ENCODE measurements at regions not wholly inside any gene's neighbourhood (a gene's known extent, or its start where the extent isn't known, plus 50 kb on each side); places are given as distances from the start of the nearest gene placed in this dataset.

DNA sequence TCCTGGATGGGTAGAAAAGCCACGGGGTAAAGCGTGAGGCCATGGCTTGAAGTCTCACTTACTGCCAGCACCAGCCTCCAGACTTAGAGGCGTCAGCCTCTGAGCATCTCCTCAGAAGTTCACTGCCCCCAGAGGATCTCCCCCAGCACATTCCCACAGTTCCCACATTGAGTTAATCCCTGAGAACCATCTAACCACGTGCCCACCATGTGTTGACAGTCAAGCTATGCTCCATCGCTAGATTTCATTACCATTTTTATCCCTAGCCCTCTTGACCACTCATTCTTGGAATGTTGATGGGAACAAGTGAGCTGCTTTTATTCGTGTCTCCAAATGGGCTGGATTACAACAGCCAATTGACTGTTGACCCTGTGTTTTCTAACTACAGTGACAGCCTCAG, 283.3 kb upstream of the IRX1 start:
- DNase-seq = no peak

DNA sequence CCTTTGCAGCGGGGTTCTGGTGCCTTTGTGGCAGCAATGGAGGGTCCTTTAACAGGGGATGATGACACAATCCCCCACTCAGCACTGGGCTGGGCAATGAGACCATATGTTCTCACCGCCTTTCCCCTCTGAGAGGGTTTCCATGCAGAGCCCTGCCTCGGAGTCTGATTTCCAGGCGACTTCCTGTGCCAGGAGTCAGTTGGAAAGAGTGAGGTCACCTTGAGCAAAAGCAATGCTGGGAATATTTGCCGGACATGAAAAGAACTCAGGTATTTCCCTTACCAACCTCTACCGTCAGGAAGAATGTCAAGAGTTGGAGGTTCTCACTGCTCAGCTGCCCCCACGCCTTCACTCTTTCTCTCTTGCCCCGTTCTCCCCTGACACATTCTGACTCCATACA, 284.2 kb upstream of the IRX1 start:
- DNase-seq = no peak

DNA sequence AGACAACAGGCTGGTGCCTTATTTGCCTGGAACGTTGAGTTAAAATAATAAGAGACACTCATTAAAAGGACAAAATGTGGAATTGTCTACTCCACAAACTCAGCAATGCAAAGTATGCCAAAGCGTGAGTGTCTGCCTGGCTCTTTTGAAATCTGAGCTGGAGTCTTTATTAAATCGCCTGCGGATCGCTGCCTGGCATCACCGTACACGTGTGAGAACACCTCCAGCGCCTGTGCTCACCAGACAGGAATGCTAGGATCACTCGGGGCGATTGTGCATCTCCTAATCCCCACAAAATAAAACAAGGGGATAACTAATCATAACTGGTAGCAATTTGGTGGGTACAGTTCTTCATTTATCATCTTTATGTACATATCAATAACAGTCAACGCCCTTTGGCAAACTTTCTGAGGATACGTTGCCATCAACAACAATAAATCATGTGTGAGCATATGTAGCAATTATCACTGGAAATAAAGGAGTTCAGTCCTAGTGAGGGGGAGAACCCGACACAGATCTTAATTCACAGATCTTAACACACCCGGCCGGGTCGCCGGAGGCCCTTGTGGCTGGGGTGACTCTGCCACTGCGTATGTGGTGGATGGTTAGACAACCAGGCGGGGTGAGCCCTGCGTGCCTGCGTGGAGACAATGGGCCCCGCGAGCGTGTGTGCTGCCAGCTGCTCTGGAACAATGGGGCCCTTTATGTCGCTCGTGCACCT, 284.9 kb upstream of the IRX1 start:
- peak; percentile 76 for DNase-seq

DNA sequence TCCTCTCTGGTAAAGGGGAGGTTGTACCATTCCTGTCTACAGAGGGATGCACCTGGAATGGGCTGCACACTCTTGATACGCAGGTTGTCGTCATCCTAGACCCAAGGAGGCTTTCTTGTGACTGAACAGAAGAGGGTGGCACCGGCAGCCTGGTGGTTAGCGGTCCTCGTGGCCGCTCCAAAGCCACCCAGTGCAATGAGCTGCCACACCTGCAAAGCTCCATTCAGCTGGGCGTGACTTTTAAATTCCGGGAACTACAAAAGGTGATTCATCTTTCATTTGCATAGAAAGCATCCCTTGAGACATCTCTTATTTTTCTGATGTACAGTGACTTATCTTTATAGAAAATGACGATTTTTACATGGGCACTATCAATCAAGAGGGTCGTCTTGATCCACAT, 286.1 kb upstream of the IRX1 start:
- DNase-seq = no peak

DNA sequence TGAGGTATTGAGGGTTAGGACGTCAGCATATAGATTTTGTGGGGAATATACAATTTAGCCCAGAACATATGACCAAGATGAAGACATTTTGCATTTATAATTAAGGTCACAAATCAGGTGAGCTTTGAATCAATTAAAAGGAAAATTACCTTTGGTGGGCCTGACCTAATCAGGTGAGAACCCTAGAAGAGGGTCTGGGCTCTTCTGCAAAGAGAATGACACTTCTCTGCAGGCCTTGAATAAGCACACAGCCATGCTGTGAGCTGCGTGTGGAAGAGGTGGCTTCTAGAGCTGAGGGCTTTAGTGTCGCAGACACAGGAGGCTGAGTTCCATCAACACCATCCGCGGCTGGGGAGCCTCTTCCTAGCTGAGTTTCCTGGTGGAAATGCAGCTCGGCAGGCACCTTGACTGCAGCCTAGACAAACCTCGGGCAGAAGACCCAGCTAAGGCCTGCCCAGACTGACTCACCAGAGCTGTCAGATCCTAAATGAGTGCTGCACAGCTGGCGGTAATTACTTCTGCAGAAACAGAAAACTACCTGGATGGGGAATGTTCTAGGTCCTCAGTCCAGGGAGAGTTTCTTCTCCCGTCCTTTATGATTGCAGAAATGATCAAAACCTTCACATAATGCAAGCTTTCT, 287.5 kb upstream of the IRX1 start:
- DNase-seq = no peak

DNA sequence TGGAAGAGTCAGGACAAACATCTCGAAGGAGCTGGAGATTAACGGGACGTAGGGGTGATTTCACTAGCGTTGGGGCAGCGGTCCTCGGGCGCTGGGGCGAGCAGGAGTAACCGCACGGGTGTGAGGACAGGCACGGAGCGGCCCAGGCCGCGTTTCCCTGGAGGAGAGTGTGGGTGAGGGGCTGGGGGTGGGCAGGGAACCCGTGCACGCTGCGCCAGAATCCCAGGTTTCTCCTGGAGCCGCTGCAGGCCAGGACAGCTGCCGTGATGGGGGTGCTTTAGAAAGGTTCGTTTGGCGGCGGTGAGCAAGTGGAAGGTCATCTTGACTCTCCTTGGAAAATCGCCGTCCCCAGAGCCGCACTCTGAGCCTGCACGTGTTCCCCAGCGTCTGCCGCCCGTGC, 290.2 kb upstream of the IRX1 start:
- no peak for DNase-seq

DNA sequence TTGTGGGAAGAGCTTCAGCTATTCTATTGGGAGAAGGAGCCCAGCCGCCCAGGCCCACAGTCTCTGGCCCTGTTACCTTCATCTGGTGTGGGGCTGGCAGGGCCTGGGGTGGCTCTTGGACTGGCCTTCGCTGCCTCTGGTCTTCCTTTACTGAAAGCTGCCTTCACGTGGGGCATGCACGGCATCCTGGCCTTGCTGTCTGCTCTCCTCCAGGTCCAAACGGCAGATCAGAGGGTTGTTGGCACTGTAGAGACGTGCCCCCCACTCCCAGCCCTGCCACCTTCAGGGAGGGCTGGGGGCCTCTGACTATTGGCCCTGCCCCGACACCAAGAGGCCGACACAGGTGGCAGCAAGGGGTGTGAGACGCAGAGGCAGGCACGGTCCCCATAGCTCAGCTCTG, 291.3 kb upstream of the IRX1 start:
- no peak for DNase-seq

DNA sequence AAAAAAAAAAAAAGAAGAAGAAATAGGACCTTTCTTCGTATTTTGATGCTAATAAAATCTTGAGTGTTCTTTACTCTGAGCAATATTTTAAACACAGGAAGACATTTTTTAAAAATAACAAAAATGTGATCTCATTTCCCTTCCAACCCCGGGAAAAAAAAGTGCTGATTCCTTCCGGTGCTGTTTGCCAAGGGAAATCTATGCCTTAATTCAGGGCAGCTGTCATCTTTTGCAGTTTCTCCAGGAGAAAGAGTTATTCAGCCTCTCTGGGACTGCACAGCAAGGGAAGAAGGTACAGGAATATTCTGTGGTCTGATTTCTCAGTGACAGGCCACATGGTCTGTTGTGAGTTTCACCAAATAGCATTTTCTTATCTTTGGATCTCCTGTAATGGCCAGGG, 291.9 kb upstream of the IRX1 start:
- DNase-seq = peak; percentile 74

DNA sequence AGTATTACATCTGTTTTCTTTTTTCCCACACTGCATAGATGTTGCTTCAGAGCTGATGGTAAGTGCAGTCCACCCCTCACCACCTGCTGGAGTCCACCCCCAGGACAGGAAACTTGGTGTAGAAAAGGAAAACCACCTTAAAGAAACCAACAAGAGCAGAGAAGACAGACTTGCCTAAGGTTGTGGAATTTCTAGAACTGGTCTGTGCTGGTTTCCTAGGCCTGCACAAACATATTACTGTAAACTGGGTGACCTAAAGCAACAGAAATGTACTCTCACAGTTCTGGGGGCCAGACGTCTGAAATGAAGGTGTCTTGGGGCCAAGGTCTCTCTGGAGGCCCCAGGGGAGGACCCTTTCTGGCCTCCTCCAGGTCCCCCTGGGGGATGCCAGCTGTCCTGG, 293.4 kb upstream of the IRX1 start:
- DNase-seq = no peak

DNA sequence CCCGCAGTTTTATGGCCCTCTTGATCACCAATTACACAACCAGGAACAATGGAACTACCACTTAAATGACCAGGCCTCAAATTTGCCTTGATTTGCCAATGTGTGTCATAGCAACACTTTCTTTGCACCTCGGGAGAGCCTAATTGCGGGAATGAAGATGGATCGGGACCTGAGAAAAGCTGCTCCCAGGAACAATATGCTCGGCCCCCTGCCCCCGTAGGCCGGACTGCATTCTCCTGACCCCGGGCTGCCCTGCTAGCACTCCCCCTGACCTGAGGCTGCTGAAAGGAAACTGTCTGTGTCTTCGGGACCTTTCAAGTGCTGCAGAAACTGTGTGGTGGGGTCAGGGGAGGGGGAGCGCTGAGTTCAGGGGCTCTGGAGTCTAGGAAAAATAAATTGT, 294.3 kb upstream of the IRX1 start:
- peak; percentile 43 for DNase-seq

DNA sequence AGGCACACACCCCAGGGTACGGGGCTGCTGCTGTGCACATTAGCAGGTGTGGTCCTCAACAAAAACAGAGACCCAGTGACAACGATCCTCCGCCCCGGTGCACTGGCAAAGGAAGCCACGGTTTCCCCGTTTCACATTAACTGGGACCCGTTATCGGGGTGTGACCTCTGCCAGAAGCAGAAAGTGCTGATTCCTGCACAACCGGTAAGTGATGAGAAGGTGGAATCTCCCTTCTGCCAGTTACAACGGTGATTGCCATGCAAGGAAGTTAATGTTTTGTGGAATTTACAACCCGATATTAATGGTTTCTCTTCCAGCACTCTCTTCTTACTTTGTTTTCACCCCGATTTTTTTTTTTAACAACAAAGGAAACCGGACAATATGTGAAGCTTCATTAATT, 294.9 kb upstream of the IRX1 start:
- no peak for DNase-seq

DNA sequence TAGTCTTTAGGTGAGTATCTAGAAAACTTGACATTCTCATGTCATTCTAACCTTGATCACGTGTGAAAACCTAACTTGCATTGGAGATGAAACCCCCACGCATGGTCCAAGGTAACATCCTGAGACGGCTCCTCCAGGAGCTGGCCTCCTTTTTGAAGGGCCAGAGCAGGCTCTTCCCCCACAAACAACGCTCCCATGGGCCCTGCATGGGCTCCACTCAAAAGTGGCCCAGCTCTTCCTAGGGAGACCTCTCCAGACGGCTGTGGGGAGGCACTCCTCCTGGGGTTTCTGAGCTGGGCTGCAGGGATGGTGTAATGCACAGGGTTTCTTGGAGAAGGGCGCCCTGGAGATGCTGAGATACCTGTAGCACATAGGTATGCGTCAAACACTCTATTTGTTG, 296.2 kb upstream of the IRX1 start:
- no peak for DNase-seq

DNA sequence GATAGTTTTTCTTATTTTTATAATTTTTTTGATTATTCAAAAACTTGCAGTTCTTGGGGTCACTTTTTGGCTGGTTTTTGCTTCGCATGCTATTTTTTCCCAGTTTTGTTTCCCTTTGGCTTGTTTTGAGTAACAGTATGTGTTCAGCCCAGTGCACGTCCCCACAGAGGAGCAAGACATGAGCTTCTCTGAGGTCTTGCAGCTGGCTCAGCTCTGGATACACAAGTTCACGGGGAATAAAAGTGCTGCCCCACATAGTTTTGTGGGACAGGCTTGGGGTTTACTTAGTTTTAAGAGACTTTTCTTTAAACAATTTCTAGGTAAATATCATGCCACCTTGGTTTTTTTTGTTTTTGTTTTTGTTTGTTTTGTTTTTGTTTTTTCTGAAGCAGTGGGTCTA, 297.8 kb upstream of the IRX1 start:
- no peak for DNase-seq

DNA sequence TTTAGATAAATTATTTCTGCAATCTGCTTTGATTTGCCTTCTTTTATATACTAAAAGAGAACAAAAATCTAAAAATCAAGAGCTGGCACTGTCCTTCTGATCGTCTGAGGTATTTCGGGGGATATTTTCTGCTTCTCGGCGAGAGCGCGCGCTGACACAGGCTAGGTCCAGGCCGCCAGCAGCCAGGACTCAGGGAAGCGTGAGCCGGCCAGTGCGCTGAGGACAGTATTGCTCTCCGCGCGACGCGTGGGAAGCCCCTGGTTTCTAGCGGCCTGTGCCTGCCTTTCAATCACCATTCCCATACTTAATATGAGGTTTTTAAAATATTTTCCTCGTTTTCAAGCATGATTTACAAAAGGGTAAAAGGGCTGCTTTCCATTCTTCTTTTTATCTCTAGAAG, 307.3 kb upstream of the IRX1 start:
- DNase-seq = no peak

DNA sequence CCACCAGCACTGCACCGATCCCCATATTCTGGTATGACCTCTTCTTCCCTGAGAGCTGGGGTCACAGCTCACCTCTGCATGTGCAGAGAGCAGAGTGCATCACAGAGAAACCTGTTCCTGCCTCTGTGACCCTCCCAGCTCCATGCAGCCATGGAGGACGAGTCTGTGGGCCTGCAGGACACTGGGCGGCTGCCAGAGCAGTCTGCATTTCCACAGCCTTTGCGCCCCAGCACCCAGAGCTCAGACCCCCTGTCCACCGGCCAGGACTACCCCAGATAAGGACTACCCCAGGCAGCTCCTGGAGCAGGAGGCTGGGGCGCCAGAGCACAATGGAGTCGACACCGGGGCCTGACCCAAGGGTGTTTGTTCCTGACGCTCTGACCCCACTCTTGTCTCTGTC, 308.1 kb upstream of the IRX1 start:
- no peak for DNase-seq

DNA sequence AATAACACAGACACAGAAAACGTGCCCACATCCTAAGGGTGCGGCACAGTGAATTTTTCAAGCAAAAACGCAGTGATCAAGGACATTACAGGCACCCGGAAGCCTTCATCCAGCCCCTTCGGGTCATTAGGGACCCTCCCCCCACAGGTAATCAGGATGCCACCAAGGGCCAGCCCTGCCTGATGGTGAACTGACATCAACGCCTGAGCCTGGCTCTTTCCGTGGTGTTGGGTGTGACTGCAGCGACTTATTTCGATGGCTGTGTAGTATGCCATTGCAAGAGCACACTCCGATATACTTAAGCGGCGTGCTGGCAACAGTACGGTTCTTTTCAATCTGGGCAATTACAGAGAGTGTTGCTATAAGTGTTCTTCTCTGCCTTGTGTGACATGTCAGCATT, 310.0 kb upstream of the IRX1 start:
- no peak for DNase-seq

DNA sequence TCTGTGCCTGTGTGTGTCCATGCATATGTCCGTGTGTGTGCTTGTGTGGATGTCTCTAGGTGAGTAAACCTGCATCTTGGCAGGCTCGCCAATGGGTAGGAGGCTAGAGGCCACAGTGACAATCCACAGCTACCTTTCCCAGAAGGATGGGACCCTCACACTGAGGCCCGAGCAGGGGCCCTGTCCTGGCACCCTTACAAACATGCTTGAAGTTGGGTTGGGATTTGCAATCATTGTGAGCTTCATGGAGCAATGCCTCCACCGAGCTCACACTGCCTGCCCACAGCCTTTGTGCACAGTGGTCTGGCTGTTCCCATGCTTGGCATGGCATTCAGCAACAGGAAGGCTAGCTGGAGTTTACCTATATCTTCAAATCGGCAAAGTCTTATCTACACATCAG, 311.1 kb upstream of the IRX1 start:
- DNase-seq = no peak

DNA sequence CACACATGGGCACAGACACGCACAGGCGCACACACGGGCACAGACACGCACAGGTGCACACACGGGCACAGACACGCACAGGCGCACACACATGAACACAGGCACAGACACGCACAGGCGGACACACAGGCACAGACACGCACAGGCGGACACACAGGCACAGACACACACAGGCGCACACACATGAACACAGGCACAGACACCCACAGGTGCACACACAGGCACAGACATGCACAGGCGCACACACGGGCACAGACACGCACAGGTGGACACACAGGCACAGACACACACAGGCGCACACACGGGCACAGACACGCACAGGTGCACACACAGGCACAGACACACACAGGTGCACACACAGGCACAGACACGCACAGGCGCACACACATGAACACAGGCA, 312.8 kb upstream of the IRX1 start:
- DNase-seq = no peak

DNA sequence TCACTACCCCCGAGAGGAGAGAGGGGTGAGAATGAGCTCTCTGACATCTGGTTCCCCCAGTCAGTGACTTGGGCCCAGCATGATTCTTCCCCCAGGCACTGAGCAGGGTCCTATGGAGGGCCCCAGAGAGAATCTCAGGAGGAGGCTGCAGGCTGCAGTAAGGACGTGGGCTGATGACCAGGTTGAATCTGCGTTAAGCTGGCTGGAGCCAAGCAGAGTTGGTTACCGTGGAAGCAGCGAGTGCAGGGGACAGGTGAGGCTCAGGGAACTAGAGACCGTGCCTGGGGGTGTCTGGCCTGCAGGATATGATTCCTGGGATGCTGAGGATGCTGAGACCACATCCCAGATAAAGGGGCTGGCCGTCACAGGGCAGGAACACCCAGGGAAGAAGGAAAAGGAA, 314.3 kb upstream of the IRX1 start:
- no peak for DNase-seq

DNA sequence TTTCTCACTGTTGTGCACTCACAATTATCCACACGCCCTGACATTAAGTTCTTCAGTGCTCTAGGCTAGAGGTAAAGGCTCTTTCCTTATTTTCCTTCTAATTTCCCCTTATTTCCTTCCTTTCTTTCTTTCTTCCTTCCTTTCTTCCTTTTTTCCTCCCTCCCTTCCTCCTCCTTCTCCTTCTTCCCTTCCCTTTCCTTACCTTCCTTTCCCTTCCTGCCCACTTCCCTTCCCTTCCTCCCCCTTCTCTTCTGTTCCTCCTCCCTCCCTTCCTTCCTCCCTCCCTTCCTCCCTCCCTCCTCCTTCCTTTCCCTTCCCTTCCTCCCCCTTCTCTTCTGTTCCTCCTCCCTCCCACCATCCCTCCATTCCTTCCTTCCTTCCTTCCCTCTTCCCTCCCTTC, 317.0 kb upstream of the IRX1 start:
- no peak for DNase-seq

DNA sequence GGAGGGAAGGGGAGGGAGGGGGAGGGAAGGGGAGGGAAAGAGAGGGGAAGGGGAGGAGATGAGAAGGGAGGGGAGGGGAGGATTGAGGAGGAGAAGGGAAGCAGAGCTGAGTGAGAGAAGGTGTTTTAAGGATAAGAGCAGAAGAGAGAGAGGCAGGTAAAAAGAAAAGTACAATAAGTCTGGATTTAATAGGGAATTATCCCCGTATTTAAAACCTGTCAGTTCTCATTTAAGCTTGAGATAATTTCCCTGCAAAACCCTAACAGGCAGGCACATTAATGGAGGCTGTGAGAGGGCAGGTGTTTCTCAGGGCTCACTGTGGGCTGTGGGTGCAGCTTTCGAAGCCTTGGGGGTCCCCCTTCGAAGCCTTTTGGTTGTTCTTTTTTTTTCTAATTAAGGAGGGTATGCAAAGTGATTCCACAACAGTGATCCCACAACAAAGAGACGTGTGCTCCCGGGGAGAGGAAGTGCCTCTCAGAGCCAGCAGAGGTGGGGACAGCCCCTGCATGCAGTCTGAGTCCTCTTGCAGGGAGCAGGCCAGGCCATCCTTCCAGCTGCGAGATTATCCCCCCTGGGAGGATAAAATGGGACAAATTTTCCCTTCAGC, 317.9 kb upstream of the IRX1 start:
- no peak for DNase-seq

DNA sequence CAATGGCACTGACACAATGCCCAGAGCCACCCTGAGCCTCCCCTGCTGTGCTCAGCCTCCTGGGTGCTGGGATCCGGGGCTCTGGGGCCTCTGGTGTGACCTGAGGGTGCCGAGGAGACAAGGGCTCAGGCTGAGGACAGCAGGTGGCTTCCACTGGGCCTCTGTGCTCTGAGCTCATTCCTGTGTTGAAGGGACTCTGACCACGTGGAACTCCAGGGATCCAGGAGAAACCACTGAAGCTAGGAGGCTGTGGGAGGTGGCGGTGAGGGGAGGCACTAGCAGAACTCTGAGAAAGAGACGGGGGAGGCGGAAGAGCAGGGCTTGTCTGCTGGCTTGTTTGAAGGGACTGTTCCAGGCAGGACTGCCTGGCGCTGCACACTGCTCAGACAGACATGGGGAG, 318.7 kb upstream of the IRX1 start:
- no peak for DNase-seq

DNA sequence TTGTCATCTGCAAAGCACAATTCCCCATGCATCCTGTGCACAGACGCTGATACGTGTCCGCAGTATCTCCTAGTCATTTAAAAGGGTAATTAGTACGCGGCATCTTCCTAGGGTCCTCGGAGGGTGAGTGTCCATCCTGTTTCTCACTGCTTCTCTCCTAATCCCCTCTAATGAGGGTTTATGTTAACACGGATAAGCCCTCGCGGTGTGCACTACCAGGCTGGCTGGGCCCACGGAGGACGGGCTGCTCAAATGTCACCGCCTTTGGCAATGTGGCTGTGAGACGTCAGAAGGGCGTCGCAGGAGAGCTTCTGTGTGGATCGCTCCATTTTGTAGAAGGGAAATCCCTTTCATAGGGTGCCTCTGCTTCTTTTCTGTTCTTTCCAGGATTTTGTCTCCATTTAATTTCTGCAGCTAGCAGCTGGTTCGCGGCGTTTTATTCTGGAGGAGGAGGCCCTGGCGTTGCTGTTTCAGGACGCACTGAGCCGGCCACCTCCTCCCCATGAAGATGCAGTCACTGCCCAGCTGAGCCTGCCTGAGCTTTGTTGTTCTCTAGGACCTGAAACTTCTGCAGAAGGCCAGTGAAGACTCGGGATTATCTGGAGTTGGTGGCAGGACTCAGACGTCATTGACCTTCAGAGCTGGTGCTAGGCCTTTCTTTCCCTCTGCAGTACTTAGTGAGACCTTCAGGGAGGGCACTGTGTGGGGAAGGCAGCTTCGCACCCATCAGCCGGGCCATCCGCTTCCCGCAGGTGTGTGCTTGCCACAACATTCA, 326.1 kb upstream of the IRX1 start:
- peak; percentile 40 for DNase-seq

DNA sequence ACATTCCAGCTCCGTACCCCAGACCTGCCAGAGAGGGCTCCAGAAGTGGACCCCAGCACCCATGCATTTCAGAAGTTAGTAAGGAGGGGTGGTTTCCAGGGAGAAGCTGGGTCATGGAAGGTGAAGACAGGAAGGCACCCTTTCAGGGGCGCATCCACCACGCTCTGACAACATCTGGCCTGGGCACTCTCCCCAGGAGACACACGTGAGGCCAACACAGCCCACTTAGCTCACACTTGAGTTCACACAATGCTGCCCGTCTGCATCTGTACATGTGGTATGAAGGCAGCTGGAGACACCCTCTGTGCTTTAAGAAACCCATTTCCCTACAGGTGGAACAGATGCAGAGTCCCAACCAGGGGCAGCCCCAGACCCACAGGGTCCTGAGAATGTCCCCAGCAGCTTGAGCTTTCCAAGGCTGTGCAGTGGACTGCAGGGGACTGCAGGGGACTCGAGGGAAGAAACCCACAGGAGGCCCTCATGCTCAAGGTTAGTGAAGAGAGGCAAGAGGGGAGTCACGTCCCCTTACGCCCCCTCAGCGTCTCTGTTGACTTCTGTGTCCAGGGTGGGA, 326.8 kb upstream of the IRX1 start:
- DNase-seq = no peak
